SW 1271 (cell line): ENCODE measurements at regions not wholly inside any gene's neighbourhood (a gene's known extent, or its start where the extent isn't known, plus 50 kb on each side); places are given as distances from the start of the nearest gene placed in this dataset.

Source experiments
- DNase-seq, 2 experiments: peaks; one replicate each; lab custom pipeline; 2025; lab: John Stamatoyannopoulos, UW

GRCh38 chr21:21722731-21723130 is 724.5 kb downstream of the NCAM2 start:
- DNase-seq: no peak

GRCh38 chr21:21730512-21730911 is 732.3 kb downstream of the NCAM2 start:
- DNase-seq: no peak

- DNase-seq: no peak
Measured at GRCh38 chr21:21731626-21732025, 733.4 kb downstream of the NCAM2 start.

- DNase-seq: no peak
Measured at GRCh38 chr21:21734088-21734487, 735.9 kb downstream of the NCAM2 start.

GRCh38 chr21:21737186-21737585 is 739.0 kb downstream of the NCAM2 start:
- no peak for DNase-seq

GRCh38 chr21:21740207-21740606 is 742.0 kb downstream of the NCAM2 start:
- no peak for DNase-seq

GRCh38 chr21:21750124-21750825 is 752.1 kb downstream of the NCAM2 start:
- no peak for DNase-seq

GRCh38 chr21:21751286-21751685 is 753.1 kb downstream of the NCAM2 start:
- no peak for DNase-seq

GRCh38 chr21:21762855-21763254 is 764.6 kb downstream of the NCAM2 start:
- DNase-seq: no peak

GRCh38 chr21:21764281-21764680 is 766.1 kb downstream of the NCAM2 start:
- DNase-seq: no peak

- no peak for DNase-seq
Measured at GRCh38 chr21:21767276-21767675, 769.1 kb downstream of the NCAM2 start.

- no peak for DNase-seq
Measured at GRCh38 chr21:21788591-21788990, 790.4 kb downstream of the NCAM2 start.

- no peak for DNase-seq
Measured at GRCh38 chr21:21801921-21802320, 803.7 kb downstream of the NCAM2 start.

GRCh38 chr21:21806711-21807597 is 808.7 kb downstream of the NCAM2 start:
- no peak for DNase-seq

- DNase-seq: no peak
Measured at GRCh38 chr21:21807598-21807903, 809.3 kb downstream of the NCAM2 start.

GRCh38 chr21:21813289-21813688 is 815.1 kb downstream of the NCAM2 start:
- no peak for DNase-seq

- DNase-seq: no peak
Measured at GRCh38 chr21:21813934-21814333, 815.7 kb downstream of the NCAM2 start.

GRCh38 chr21:21816778-21817177 is 818.6 kb downstream of the NCAM2 start:
- DNase-seq: no peak

GRCh38 chr21:21818898-21819297 is 820.7 kb downstream of the NCAM2 start:
- DNase-seq: no peak

- DNase-seq: no peak
Measured at GRCh38 chr21:21828130-21828529, 829.9 kb downstream of the NCAM2 start.

- DNase-seq: no peak
Measured at GRCh38 chr21:21831036-21831435, 832.8 kb downstream of the NCAM2 start.

GRCh38 chr21:21845901-21846300 is 847.7 kb downstream of the NCAM2 start:
- no peak for DNase-seq

- no peak for DNase-seq
Measured at GRCh38 chr21:21851205-21851604, 853.0 kb downstream of the NCAM2 start.

GRCh38 chr21:21851657-21852056 is 853.4 kb downstream of the NCAM2 start:
- no peak for DNase-seq
